Panc1 (cell line): ENCODE measurements at regions not wholly inside any gene's neighbourhood (a gene's known extent, or its start where the extent isn't known, plus 50 kb on each side); places are given as distances from the start of the nearest gene placed in this dataset.

Source experiments
- CTCF ChIP-seq: fragments of 450-650 bp; IDR thresholded peaks from 2 replicates; pipeline ENCODE4 v1.5.1; 2017; ENCODE audit warnings: mild to moderate bottlenecking
- POLR2AphosphoS5 ChIP-seq: IDR thresholded peaks from 2 replicates; pipeline ENCODE4 v1.6.1; 2012; ENCODE audit warnings: mild to moderate bottlenecking, low read depth, low read length, moderate library complexity
- REST ChIP-seq, 2 experiments: IDR thresholded peaks; 2 replicates each; pipeline ENCODE4 v1.6.1; 2011 to 2012; ENCODE audit warnings: low read depth in 2 of 2, control low read depth in 1 of 2, low read length in 1 of 2, mild to moderate bottlenecking in 1 of 2, moderate library complexity in 1 of 2; ENCODE audit not compliant: insufficient read depth in 1 of 2
- SIN3A ChIP-seq: IDR thresholded peaks from 2 replicates; pipeline ENCODE4 v1.6.1; 2012; ENCODE audit warnings: low read depth, mild to moderate bottlenecking, low read length, moderate library complexity, borderline replicate concordance; ENCODE audit not compliant: insufficient read depth
- TCF7L2 ChIP-seq: IDR thresholded peaks from 2 replicates; pipeline ENCODE4 v1.6.1; 2011; ENCODE audit warnings: mild to moderate bottlenecking, low read depth, low read length, inconsistent platforms

DNA sequence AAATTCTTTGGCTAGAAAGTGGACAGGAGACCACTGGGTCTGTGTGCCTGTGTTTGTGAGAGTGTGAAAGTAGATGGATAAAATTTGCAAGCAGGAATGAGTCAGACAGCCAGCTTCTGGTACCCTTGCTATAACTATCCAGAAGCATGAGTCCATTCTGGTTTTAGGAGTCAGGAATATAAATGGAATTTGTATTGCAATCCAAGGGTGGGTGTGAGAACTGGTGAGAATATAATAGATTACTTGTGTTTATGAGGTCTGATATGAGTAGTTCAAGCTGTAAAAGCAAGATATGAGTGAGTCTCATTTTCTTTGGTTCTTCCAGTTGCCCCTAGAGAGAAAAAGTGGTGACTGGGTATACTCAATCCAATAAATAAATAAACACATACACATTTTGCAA is 212.7 kb upstream of the TAPT1 start:
- TF ChIP-seq CTCF: no peak
- TF ChIP-seq POLR2AphosphoS5: no peak
- TF ChIP-seq SIN3A: no peak
- TF ChIP-seq REST (IDR thresholded peaks at IDR 0.05; ENCODE audit: insufficient read depth in 1 of 2, low read depth in 2 of 2, low read length in 1 of 2): no peak
- no peak for TF ChIP-seq TCF7L2
